CD14-positive monocyte (primary cell): ENCODE measurements at regions not wholly inside any gene's neighbourhood (a gene's known extent, or its start where the extent isn't known, plus 50 kb on each side); places are given as distances from the start of the nearest gene placed in this dataset.

Source experiments
- DNase-seq, 3 donors: peaks; one replicate each; pipeline ENCODE4 v3.0.0-alpha.2; 2011 to 2022
- H2AFZ ChIP-seq: 2 replicates; pipeline ENCODE4 v1.6.0; 2012; ENCODE audit warnings: mild to moderate bottlenecking, low read depth, low read length, inconsistent platforms; ENCODE audit not compliant: insufficient read depth, poor library complexity, severe bottlenecking
- H3K27ac ChIP-seq, 2 donors: 1 replicate in 1 of 2; 2 replicates in 1 of 2; pipeline ENCODE4 v1.5.1; 2012 to 2013; ENCODE audit warnings: low read length in 2 of 2, control low read depth in 1 of 2, inconsistent platforms in 1 of 2, low read depth in 1 of 2, mild to moderate bottlenecking in 1 of 2
- H3K27me3 ChIP-seq, 2 donors: one replicate each; pipeline versions ENCODE4 v1.6.0 to v1.6.1; 2011 to 2013; ENCODE audit warnings: low read length in 2 of 2; ENCODE audit not compliant: control insufficient read depth in 2 of 2, insufficient read depth in 2 of 2
- H3K36me3 ChIP-seq, 2 donors: replicated peaks in 1 of 2; 1 replicate in 1 of 2; 2 replicates in 1 of 2; pipeline versions ENCODE4 v1.5.1 to v1.6.1; 2012 to 2013; ENCODE audit warnings: low read length in 2 of 2, control low read depth in 1 of 2, inconsistent platforms in 1 of 2, mild to moderate bottlenecking in 1 of 2; ENCODE audit not compliant: insufficient read depth in 2 of 2, control insufficient read depth in 1 of 2
- H3K4me1 ChIP-seq, 2 donors: 1 replicate in 1 of 2; 2 replicates in 1 of 2; pipeline versions ENCODE4 v1.5.1 to v1.6.1; 2012 to 2013; ENCODE audit warnings: low read length in 2 of 2, control low read depth in 1 of 2, inconsistent platforms in 1 of 2, mild to moderate bottlenecking in 1 of 2, moderate library complexity in 1 of 2; ENCODE audit not compliant: insufficient read depth in 2 of 2, control insufficient read depth in 1 of 2
- H3K4me2 ChIP-seq: replicated peaks from 2 replicates; pipeline ENCODE3; 2012; ENCODE audit warnings: low read length, moderate library complexity, mild to moderate bottlenecking; ENCODE audit not compliant: poor library complexity, severe bottlenecking; ENCODE audit errors: extremely low read depth
- H3K4me3 ChIP-seq, 3 experiments: fragments of 200-600 bp in 1 of 3; sonication (generic) in 1 of 3; replicated peaks in 1 of 3; 1 replicate in 2 of 3; 2 replicates in 1 of 3; pipeline ENCODE4 v1.5.1; 2011 to 2013; ENCODE audit warnings: low read length in 3 of 3, mild to moderate bottlenecking in 3 of 3, control low read depth in 2 of 3, low read depth in 2 of 3, inconsistent platforms in 1 of 3, moderate library complexity in 1 of 3
- H3K79me2 ChIP-seq: 2 replicates; pipeline ENCODE4 v1.6.0; 2012; ENCODE audit warnings: mild to moderate bottlenecking, control low read depth, inconsistent platforms, low read length, moderate library complexity; ENCODE audit not compliant: insufficient read depth
- H3K9ac ChIP-seq: 2 replicates; pipeline ENCODE4 v1.6.0; 2017; ENCODE audit warnings: low read length, mild to moderate bottlenecking; ENCODE audit not compliant: insufficient read depth, poor library complexity, severe bottlenecking
- H3K9me3 ChIP-seq, 2 donors: replicated peaks in 1 of 2; 1 replicate in 1 of 2; 2 replicates in 1 of 2; pipeline versions ENCODE4 v1.5.1 to v1.6.1; 2012 to 2013; ENCODE audit warnings: low read length in 2 of 2, control low read depth in 1 of 2; ENCODE audit not compliant: control insufficient read depth in 1 of 2, insufficient read depth in 1 of 2
- H4K20me1 ChIP-seq: 2 replicates; pipeline ENCODE4 v1.6.0; 2012; ENCODE audit warnings: mild to moderate bottlenecking, low read length, control low read depth, moderate library complexity; ENCODE audit not compliant: insufficient read depth
- H3K27ac Mint-ChIP-seq, 7 donors: one replicate each; pipeline ENCODE4 v1.8.0; 2020; ENCODE audit warnings: mild to moderate bottlenecking in 7 of 7, mixed read lengths in 7 of 7, moderate library complexity in 6 of 7, inconsistent platforms in 2 of 7
- H3K27me3 Mint-ChIP-seq, 3 donors: one replicate each; pipeline ENCODE4 v1.8.0; 2021 to 2022; ENCODE audit warnings: low read depth in 3 of 3, mild to moderate bottlenecking in 3 of 3, mixed read lengths in 3 of 3, moderate library complexity in 3 of 3, inconsistent platforms in 1 of 3
- H3K36me3 Mint-ChIP-seq, 2 donors: one replicate each; pipeline ENCODE4 v1.8.0; 2020; ENCODE audit warnings: mixed read lengths in 2 of 2, inconsistent platforms in 1 of 2, mild to moderate bottlenecking in 1 of 2
- H3K4me1 Mint-ChIP-seq: one replicate; pipeline ENCODE4 v1.8.0; 2020; ENCODE audit warnings: mild to moderate bottlenecking, mixed read lengths
- H3K4me3 Mint-ChIP-seq, 2 donors: one replicate each; pipeline ENCODE4 v1.8.0; 2020; ENCODE audit warnings: mild to moderate bottlenecking in 2 of 2, mixed read lengths in 2 of 2, moderate library complexity in 1 of 2
- H3K9me3 Mint-ChIP-seq, 7 donors: one replicate each; pipeline ENCODE4 v1.8.0; 2020 to 2022; ENCODE audit warnings: mixed read lengths in 7 of 7, mild to moderate bottlenecking in 6 of 7, moderate library complexity in 6 of 7, inconsistent platforms in 2 of 7
- CTCF ChIP-seq: fragments of 200-600 bp; IDR thresholded peaks from one replicate; pipeline ENCODE4 v1.8.0; 2022; ENCODE audit warnings: antibody characterized with exemption, mild to moderate bottlenecking
- WGBS: methylation state at CpG from one replicate; pipeline ENCODE4 v1.1.5; 2013; ENCODE audit warnings: missing lambda C conversion rate; ENCODE audit not compliant: insufficient coverage; 5-methylcytosine and 5-hydroxymethylcytosine counted together
- intact Hi-C, 2 donors: fragments of 100-400 bp; cut with micrococcal nuclease; formaldehyde crosslinking; loops; one replicate each; pipeline versions ENCODE4 v1.15.0 to v1.15.1; 2023

GRCh38 chr22:49583886-49584505 is 243.7 kb downstream of the BRD1 start:
- H3K36me3 Mint-ChIP-seq: peaks cover 29 to 32% of the 10 kb centered on the region in 2 donors
- H3K79me2 ChIP-seq: no peaks in the 10 kb centered on the region

GRCh38 chr22:49583341-49583740 is 244.3 kb downstream of the BRD1 start:
- H3K4me1 ChIP-seq: no peaks in the 10 kb centered on the region
- DNase-seq: no peak
- no peak overlapping the region for H3K4me3 ChIP-seq
- no peak overlapping the region for H2AFZ ChIP-seq
- H3K9me3 ChIP-seq: peaks cover 22 to 24% of the 10 kb centered on the region in 2 donors
- H3K27ac Mint-ChIP-seq: no peak overlapping the region
- H3K27ac ChIP-seq: no peak overlapping the region
- H3K4me3 Mint-ChIP-seq: no peak overlapping the region
- intact Hi-C loops: no loop called here
- H3K36me3 Mint-ChIP-seq: peaks cover 29 to 32% of the 10 kb centered on the region in 2 donors
- H3K27me3 ChIP-seq: no peaks in the 10 kb centered on the region
- no peaks in the 10 kb centered on the region for H3K36me3 ChIP-seq
- WGBS: 87% methylated on average over 10 of the region's 11 CpGs
- peaks cover 0 to 2% (median 1%) of the 10 kb centered on the region in 3 donors for H3K27me3 Mint-ChIP-seq
- H3K9me3 Mint-ChIP-seq: peaks cover 2 to 10% (median 6%) of the 10 kb centered on the region in 7 donors
- no peaks in the 10 kb centered on the region for H3K4me1 Mint-ChIP-seq
- H4K20me1 ChIP-seq: no peaks in the 10 kb centered on the region
- TF ChIP-seq CTCF: no peak
- no peaks in the 10 kb centered on the region for H3K79me2 ChIP-seq
- no peak overlapping the region for H3K9ac ChIP-seq
- no peak overlapping the region for H3K4me2 ChIP-seq

More at GRCh38 chr22:49583886-49584505, 243.7 kb downstream of the BRD1 start:
- no peak for DNase-seq
- Histone ChIP-seq H3K9me3 (peaks cover 22 to 24% of the 10 kb centered on the region in 2 donors), H3K27me3 (no peaks in the 10 kb centered on the region), H3K27ac (no peak overlapping the region), H3K4me1 (no peaks in the 10 kb centered on the region), H2AFZ (no peak overlapping the region), H4K20me1 (no peaks in the 10 kb centered on the region), H3K9ac (no peak overlapping the region), H3K4me3 (no peak overlapping the region), H3K4me2 (no peak overlapping the region), H3K36me3 (no peaks in the 10 kb centered on the region)
- no peaks in the 10 kb centered on the region for H3K4me1 Mint-ChIP-seq
- TF ChIP-seq CTCF: no peak
- 95% methylated on average over 23 of the region's 26 CpGs for WGBS
- H3K27me3 Mint-ChIP-seq: peaks cover 0 to 2% (median 1%) of the 10 kb centered on the region in 3 donors
- H3K27ac Mint-ChIP-seq: no peak overlapping the region
- peaks cover 2 to 10% (median 5%) of the 10 kb centered on the region in 7 donors for H3K9me3 Mint-ChIP-seq
- intact Hi-C loops: no loop called here
- H3K4me3 Mint-ChIP-seq: no peak overlapping the region
